A549 (cell line): ENCODE measurements at regions not wholly inside any gene's neighbourhood (a gene's known extent, or its start where the extent isn't known, plus 50 kb on each side); places are given as distances from the start of the nearest gene placed in this dataset.

Experiments used
- ATAC-seq, 2 experiments: fragments of 200-7000 bp in 1 of 2; fragments of >200 bp in 1 of 2; cut with Nextera tagmentation in 1 of 2; cut with Tn5 transposase in 1 of 2; 3 replicates each; pipeline versions ENCODE4 v1.8.0 to v1.9.1; 2018 to 2020; ENCODE audit warnings: mild to moderate bottlenecking in 1 of 2, moderate library complexity in 1 of 2
- CTCF ChIA-PET: fragments of 300-600 bp; sonication (Branson Sonifier 250); formaldehyde crosslinking; extraction: SDS; loops from one replicate; lab custom pipeline; 2021; ENCODE audit warnings: antibody characterized with exemption, inconsistent platforms; lab: Yijun Ruan, JAX
- POLR2A ChIA-PET: fragments of 350-600 bp; formaldehyde crosslinking; extraction: SDS; loops from one replicate; lab custom pipeline; 2021; ENCODE audit warnings: antibody characterized with exemption, inconsistent platforms; lab: Yijun Ruan, JAX
- DNase-seq, 2 experiments: peaks; one replicate each; pipeline versions ENCODE4 v3.0.0 to v3.0.0-alpha.2; 2011 to 2016; ENCODE audit warnings: low read depth in 1 of 2, low spot score in 1 of 2
- FAIRE-seq: peaks from 2 replicates; lab custom pipeline; 2011; peaks lifted over from hg19 to GRCh38; lab: Jason Lieb, UNC
- H3K27ac ChIP-seq, 2 experiments: fragments of >200 bp; sonication (Bioruptor Twin); formaldehyde crosslinking; 3 replicates each; pipeline ENCODE4 v1.5.1; 2016 to 2017
- H3K4me1 ChIP-seq: fragments of >200 bp; sonication (Bioruptor Twin); formaldehyde crosslinking; 3 replicates; pipeline ENCODE4 v1.6.1; 2016
- H3K4me2 ChIP-seq: fragments of >200 bp; sonication (Bioruptor Twin); formaldehyde crosslinking; 3 replicates; pipeline ENCODE4 v1.6.1; 2016
- H3K4me3 ChIP-seq: fragments of >200 bp; sonication (Bioruptor Twin); formaldehyde crosslinking; 3 replicates; pipeline ENCODE4 v1.5.1; 2016
- H3K9me3 ChIP-seq: fragments of >200 bp; sonication (Bioruptor Twin); formaldehyde crosslinking; 3 replicates; pipeline ENCODE4 v1.6.1; 2016
- CBX2 ChIP-seq: fragments of 200-600 bp; sonication (generic); IDR thresholded peaks from 2 replicates; pipeline ENCODE4 v1.6.1; 2016; ENCODE audit warnings: low read depth, mild to moderate bottlenecking, borderline replicate concordance
- CHD2 ChIP-seq: fragments of 150-350 bp; IDR thresholded peaks from 2 replicates; pipeline ENCODE4 v1.6.1; 2014; ENCODE audit warnings: low read length; ENCODE audit not compliant: partially characterized antibody
- CHD4 ChIP-seq: fragments of 200-600 bp; sonication (generic); IDR thresholded peaks from 2 replicates; pipeline ENCODE4 v1.6.1; 2016; ENCODE audit warnings: antibody characterized with exemption, mild to moderate bottlenecking, borderline replicate concordance
- EHF ChIP-seq: fragments of 250-450 bp; sonication (Bioruptor Pico); IDR thresholded peaks from 2 replicates; pipeline ENCODE4 v1.5.0; 2020; ENCODE audit warnings: mild to moderate bottlenecking
- ELK1 ChIP-seq: fragments of 150-350 bp; IDR thresholded peaks from 2 replicates; pipeline ENCODE4 v1.6.1; 2014; ENCODE audit warnings: low read depth, mild to moderate bottlenecking, low read length
- EP300 ChIP-seq, 2 experiments: fragments of >200 bp; sonication (Bioruptor Twin); formaldehyde crosslinking; IDR thresholded peaks; 2 replicates in 1 of 2; 3 replicates in 1 of 2; pipeline ENCODE4 v1.6.1; 2016 to 2017
- FOSB ChIP-seq: fragments of 250-450 bp; sonication (Bioruptor Pico); IDR thresholded peaks from 2 replicates; pipeline ENCODE4 v1.5.0; 2020; ENCODE audit warnings: mild to moderate bottlenecking, moderate library complexity
- FOXS1 ChIP-seq: fragments of 250-450 bp; sonication (Bioruptor Pico); IDR thresholded peaks from 2 replicates; pipeline ENCODE4 v1.5.0; 2020; ENCODE audit warnings: mild to moderate bottlenecking, moderate library complexity
- GATA3 ChIP-seq: IDR thresholded peaks from 2 replicates; pipeline ENCODE4 v1.6.1; 2012; ENCODE audit warnings: borderline replicate concordance
- HDAC2 ChIP-seq: fragments of 200-600 bp; sonication (generic); IDR thresholded peaks from 2 replicates; pipeline ENCODE4 v1.6.1; 2016
- HEYL ChIP-seq: fragments of 250-450 bp; sonication (Bioruptor Pico); IDR thresholded peaks from 2 replicates; pipeline ENCODE4 v1.8.0; 2021; ENCODE audit warnings: mild to moderate bottlenecking, moderate library complexity
- HOXA7 ChIP-seq: fragments of 250-450 bp; sonication (Bioruptor Pico); IDR thresholded peaks from 2 replicates; pipeline ENCODE4 v1.5.0; 2020; ENCODE audit warnings: mild to moderate bottlenecking, moderate library complexity
- HOXB13 ChIP-seq: fragments of 250-450 bp; sonication (Bioruptor Pico); IDR thresholded peaks from 2 replicates; pipeline ENCODE4 v1.5.0; 2020; ENCODE audit warnings: low read depth, mild to moderate bottlenecking, moderate library complexity
- HOXB5 ChIP-seq: fragments of 250-450 bp; sonication (Bioruptor Pico); IDR thresholded peaks from 2 replicates; pipeline ENCODE4 v1.5.0; 2020; ENCODE audit warnings: mild to moderate bottlenecking, moderate library complexity
- JUNB ChIP-seq: fragments of >200 bp; sonication (Bioruptor Twin); formaldehyde crosslinking; IDR thresholded peaks from 2 replicates; pipeline ENCODE4 v1.6.1; 2016
- KDM1A ChIP-seq: fragments of 200-600 bp; sonication (generic); IDR thresholded peaks from 2 replicates; pipeline ENCODE4 v1.6.1; 2016; ENCODE audit warnings: low read depth, mild to moderate bottlenecking
- KDM5A ChIP-seq: fragments of 200-600 bp; sonication (generic); IDR thresholded peaks from 2 replicates; pipeline ENCODE4 v1.6.1; 2016; ENCODE audit warnings: antibody characterized with exemption, mild to moderate bottlenecking
- MAFK ChIP-seq: fragments of 450-650 bp; IDR thresholded peaks from 2 replicates; pipeline ENCODE4 v1.6.1; 2014; ENCODE audit not compliant: partially characterized antibody
- NPAS2 ChIP-seq: fragments of 250-450 bp; sonication (Bioruptor Pico); IDR thresholded peaks from 2 replicates; pipeline ENCODE4 v1.8.0; 2022; ENCODE audit warnings: mild to moderate bottlenecking, moderate library complexity, borderline replicate concordance
- NR3C1 ChIP-seq: fragments of >200 bp; sonication (Bioruptor Twin); formaldehyde crosslinking; IDR thresholded peaks from 3 replicates; pipeline ENCODE4 v1.6.1; 2017
- POLR2A ChIP-seq: IDR thresholded peaks from 2 replicates; pipeline ENCODE4 v1.6.1; 2012; ENCODE audit warnings: mild to moderate bottlenecking, low read length
- POLR2AphosphoS2 ChIP-seq: conservative IDR thresholded peaks from 2 replicates; pipeline ENCODE4 v1.6.1; 2012; ENCODE audit warnings: low read length, improper control_type of control experiment, inconsistent platforms
- REST ChIP-seq: fragments of 200-600 bp; sonication (generic); IDR thresholded peaks from 2 replicates; pipeline ENCODE4 v1.6.1; 2016; ENCODE audit warnings: antibody characterized with exemption, mild to moderate bottlenecking, moderate library complexity
- SMC3 ChIP-seq: fragments of >200 bp; sonication (Bioruptor Twin); formaldehyde crosslinking; IDR thresholded peaks from 3 replicates; pipeline ENCODE4 v1.6.1; 2018; ENCODE audit warnings: inconsistent platforms
- SREBF2 ChIP-seq: fragments of 450-650 bp; IDR thresholded peaks from 2 replicates; pipeline ENCODE4 v1.6.1; 2014; ENCODE audit warnings: mild to moderate bottlenecking, moderate library complexity
- TP53 ChIP-seq: fragments of 250-450 bp; sonication (Bioruptor Pico); IDR thresholded peaks from 2 replicates; pipeline ENCODE4 v1.5.0; 2021; ENCODE audit warnings: mild to moderate bottlenecking, moderate library complexity
- USF2 ChIP-seq: fragments of 450-650 bp; IDR thresholded peaks from 2 replicates; pipeline ENCODE4 v1.6.1; 2014; ENCODE audit warnings: antibody characterized with exemption
- ZNF302 ChIP-seq: fragments of 250-450 bp; sonication (Bioruptor Pico); IDR thresholded peaks from 2 replicates; pipeline ENCODE4 v1.9.0; 2021; ENCODE audit warnings: inconsistent platforms, mild to moderate bottlenecking, moderate library complexity
- WGBS: methylation state at CpG from one replicate; pipeline ENCODE4 v1.1.6; 2017; ENCODE audit errors: missing lambda C conversion rate; 5-methylcytosine and 5-hydroxymethylcytosine counted together

- CTCF ChIA-PET = interaction anchor here (0.8 to 2.6 kb wide), 5 partner anchors 16 to 894 kb away, joined by 3 to 11 read pairs (median 5); no protein-coding TSS in a partner anchor
- H3K4me2 ChIP-seq = no peak overlapping the region
- TF ChIP-seq EP300 (IDR thresholded peaks at IDR 0.05) (no peak), FOXS1 (CRISPR knock-in tag) (no peak), POLR2AphosphoS2 (no peak)
- TF ChIP-seq, all 56 proteins: peak for 0
- Histone ChIP-seq H3K4me3 (no peak overlapping the region), H3K9me3 (no peaks in the 10 kb centered on the region), H3K4me1 (no peaks in the 10 kb centered on the region), H3K27ac (no peak overlapping the region)
- POLR2A ChIA-PET = no interaction called here
- ATAC-seq (no peak), FAIRE-seq (no peak), DNase-seq (no peak)
These were observed 77.2 kb downstream of the C7orf25 start for GRCh38 chr7:42834676-42835075.

GRCh38 chr7:42833411-42833810 lies 78.5 kb downstream of the C7orf25 start:
- TF ChIP-seq USF2 (no peak), HOXB13 (CRISPR knock-in tag) (no peak), MAFK (no peak), ELK1 (no peak), HOXB5 (CRISPR knock-in tag) (no peak), POLR2A (no peak), GATA3 (no peak), REST (no peak), SMC3 (no peak), HDAC2 (no peak), NR3C1 (no peak), KDM1A (no peak), TP53 (CRISPR knock-in tag) (no peak)
- Histone ChIP-seq H3K9me3 (no peaks in the 10 kb centered on the region), H3K4me2 (no peak overlapping the region), H3K4me3 (no peak overlapping the region), H3K4me1 (no peaks in the 10 kb centered on the region), H3K27ac (no peak overlapping the region)
- DNase-seq (no peak), FAIRE-seq (no peak), ATAC-seq (no peak)
- WGBS = 9% methylated on average over 4 of the region's 4 CpGs
- CTCF ChIA-PET = interaction anchor here (2.3 kb wide), 1 partner anchor 891 kb away, joined by 9 read pairs; no protein-coding TSS in a partner anchor
- POLR2A ChIA-PET = no interaction called here

- TF ChIP-seq KDM5A (no peak), SMC3 (no peak), CHD4 (no peak), FOSB (CRISPR knock-in tag) (no peak), HEYL (CRISPR knock-in tag) (no peak), SREBF2 (no peak), ZNF302 (CRISPR knock-in tag) (no peak), CBX2 (no peak), POLR2AphosphoS2 (no peak), NPAS2 (CRISPR knock-in tag) (no peak), HOXB5 (CRISPR knock-in tag) (no peak), REST (no peak), HOXA7 (no peak), JUNB (no peak), HOXB13 (CRISPR knock-in tag) (no peak), CHD2 (no peak), FOXS1 (CRISPR knock-in tag) (no peak), EP300 (IDR thresholded peaks at IDR 0.05) (no peak), EHF (CRISPR knock-in tag) (no peak)
- Histone ChIP-seq H3K4me3 (no peak overlapping the region), H3K9me3 (no peaks in the 10 kb centered on the region), H3K4me1 (no peaks in the 10 kb centered on the region), H3K4me2 (peak overlapping the region; percentile 29; the same call in 2 of the 3 replicates), H3K27ac (no peak overlapping the region)
- ChIA-PET CTCF (interaction anchor here (1.2 to 2.3 kb wide), 6 partner anchors 14 to 892 kb away, joined by 4 to 11 read pairs (median 8); no protein-coding TSS in a partner anchor), POLR2A (no interaction called here)
- no peak for FAIRE-seq
- ATAC-seq = no peak
- DNase-seq = no peak
These were observed 79.2 kb downstream of the C7orf25 start for GRCh38 chr7:42832667-42833066.
